HG02642 (cell line): ENCODE measurements at regions not wholly inside any gene's neighbourhood (a gene's known extent, or its start where the extent isn't known, plus 50 kb on each side); places are given as distances from the start of the nearest gene placed in this dataset.
"Not testable (repeated sequence)": the region's sequence is repeated elsewhere in the genome, so short reads cannot be mapped to it uniquely, and the experiment has no call there.

Experiments
- ATAC-seq: cut with Tn5 transposase; IDR thresholded peaks from one replicate; pipeline ENCODE4 v1.9.1; 2021; ENCODE audit warnings: mild to moderate bottlenecking; ENCODE audit not compliant: unreplicated experiment, poor library complexity

- ATAC-seq: no peak
Measured at GRCh38 chr13:84705982-84706710, 823.9 kb upstream of the SLITRK1 start.

DNA sequence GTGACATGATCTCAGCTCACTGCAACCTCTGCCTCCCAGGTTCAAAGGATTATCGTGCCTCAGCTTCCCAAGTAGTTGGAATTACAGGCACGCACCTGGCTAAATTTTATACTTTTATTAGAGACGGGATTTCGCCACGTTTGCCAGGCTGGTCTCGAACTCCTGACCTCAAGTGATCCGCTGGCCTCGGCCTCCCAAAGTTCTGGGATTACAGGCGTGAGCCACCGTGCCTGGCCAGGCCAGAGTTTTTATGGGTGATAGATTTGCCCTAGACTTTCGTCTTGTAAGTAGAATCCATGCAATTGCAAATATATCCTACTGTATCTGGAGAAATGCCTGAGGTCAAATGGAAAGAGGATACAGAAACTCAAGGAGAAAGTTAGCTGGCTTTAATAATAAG, 819.9 kb upstream of the SLITRK1 start:
- no peak for ATAC-seq

- not testable (repeated sequence) for ATAC-seq
Measured at GRCh38 chr13:84697591-84697990, 815.3 kb upstream of the SLITRK1 start.

GRCh38 chr13:84686973-84687372, 804.7 kb upstream of the SLITRK1 start:
- no peak for ATAC-seq

DNA sequence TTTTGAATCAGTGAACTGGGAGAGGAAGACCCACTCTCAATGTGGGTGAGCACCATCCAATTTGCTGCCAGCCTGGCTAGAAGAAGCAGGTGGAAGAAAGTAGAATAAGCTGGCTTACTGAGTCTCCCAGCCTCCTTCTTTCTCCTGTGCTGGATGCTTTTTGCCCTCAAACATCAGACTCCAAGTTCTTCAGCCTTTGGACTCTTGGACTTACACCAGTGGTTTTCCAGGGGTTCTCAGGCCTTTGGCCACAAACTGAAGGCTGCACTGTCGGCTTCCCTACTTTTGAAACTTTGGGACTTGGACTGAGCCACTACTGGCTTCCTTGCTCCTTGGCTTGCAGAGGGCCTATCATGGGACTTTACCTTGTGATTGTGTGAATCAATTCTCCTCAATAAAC, 804.2 kb upstream of the SLITRK1 start:
- ATAC-seq: no peak

DNA sequence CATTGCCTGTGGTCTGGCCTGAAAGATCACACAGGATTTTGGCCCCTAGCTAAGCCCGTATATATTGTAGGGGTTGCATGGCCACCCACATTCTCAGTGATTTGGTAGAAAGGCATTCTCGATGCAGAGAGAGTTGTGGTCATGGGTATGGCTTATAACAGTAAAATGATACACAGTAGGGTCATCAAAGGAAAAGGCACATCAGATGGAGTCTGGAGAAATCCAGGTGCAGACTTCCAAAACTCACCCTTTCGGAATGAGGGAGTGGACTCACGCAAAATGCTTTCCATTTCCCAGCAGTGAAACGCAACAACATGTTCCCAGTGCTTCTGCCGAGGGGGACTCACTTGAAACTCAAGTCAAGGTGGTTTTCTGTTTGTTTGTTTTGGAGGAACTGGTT, 802.5 kb upstream of the SLITRK1 start:
- no peak for ATAC-seq

GRCh38 chr13:84684048-84684662, 801.9 kb upstream of the SLITRK1 start:
- ATAC-seq: no peak

GRCh38 chr13:84683448-84683847, 801.2 kb upstream of the SLITRK1 start:
- ATAC-seq: no peak

DNA sequence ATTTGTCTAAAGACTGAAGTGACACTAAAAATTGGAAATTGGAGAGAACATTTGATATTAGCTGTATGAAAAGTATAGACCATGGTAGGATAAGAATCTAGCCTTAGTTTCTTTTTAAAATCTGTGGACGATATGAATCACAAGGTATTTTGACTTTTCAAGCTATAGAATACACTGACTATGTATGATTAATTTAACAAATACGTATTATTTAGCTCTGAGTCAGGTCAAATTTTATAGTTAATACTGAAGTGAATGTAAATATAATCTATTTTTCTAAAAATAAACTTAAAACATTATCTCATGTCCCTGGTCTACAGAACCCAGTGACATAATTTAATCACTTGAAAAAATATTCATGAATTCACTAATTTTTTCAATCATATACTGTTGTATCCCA, 795.6 kb upstream of the SLITRK1 start:
- no peak for ATAC-seq

- ATAC-seq: no peak
Measured at GRCh38 chr13:84672616-84673015, 790.3 kb upstream of the SLITRK1 start.

DNA sequence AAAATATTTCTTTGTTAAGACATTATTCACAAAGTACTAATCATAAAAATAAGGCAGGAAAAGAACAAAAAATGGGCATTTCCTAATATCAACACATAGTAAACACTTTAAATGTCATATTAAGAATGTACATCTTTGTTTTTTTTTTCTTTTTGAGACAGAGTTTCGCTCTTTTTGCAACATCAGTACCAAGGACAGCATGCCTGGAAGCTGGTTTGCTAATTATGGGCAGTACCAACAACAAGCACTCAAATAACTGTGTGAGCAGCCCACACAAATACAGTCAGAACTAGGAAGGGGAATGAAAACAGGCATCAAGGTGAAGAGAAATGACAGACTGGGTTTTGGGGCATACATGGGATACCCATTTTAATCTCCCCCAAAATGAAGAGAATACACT, 788.0 kb upstream of the SLITRK1 start:
- no peak for ATAC-seq

- no peak for ATAC-seq
Measured at GRCh38 chr13:84668637-84669036, 786.4 kb upstream of the SLITRK1 start.

DNA sequence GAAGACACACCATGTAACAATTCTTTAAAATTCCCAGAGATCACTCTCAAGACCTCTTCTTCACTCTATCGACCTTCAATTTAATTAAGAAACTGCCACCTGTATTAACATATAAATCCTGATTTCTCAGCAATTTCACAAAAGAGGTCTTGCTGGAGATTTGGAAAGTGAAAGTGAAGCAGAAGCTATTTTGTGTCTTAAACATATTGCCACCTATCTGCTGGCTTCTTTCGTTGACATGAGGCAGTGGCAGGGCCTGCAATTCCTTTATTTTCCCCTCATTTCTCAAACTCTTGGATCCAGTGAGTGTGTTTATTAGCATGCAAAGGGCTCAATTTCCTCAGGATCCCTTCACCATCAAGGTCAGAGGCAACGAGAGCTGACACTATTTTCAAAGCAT, 780.2 kb upstream of the SLITRK1 start:
- no peak for ATAC-seq

GRCh38 chr13:84661718-84662117, 779.4 kb upstream of the SLITRK1 start:
- no peak for ATAC-seq

GRCh38 chr13:84659359-84659661, 777.0 kb upstream of the SLITRK1 start:
- no peak for ATAC-seq

- no peak for ATAC-seq
Measured at GRCh38 chr13:84658491-84659358, 776.5 kb upstream of the SLITRK1 start.

GRCh38 chr13:84655677-84656076, 773.4 kb upstream of the SLITRK1 start:
- no peak for ATAC-seq

DNA sequence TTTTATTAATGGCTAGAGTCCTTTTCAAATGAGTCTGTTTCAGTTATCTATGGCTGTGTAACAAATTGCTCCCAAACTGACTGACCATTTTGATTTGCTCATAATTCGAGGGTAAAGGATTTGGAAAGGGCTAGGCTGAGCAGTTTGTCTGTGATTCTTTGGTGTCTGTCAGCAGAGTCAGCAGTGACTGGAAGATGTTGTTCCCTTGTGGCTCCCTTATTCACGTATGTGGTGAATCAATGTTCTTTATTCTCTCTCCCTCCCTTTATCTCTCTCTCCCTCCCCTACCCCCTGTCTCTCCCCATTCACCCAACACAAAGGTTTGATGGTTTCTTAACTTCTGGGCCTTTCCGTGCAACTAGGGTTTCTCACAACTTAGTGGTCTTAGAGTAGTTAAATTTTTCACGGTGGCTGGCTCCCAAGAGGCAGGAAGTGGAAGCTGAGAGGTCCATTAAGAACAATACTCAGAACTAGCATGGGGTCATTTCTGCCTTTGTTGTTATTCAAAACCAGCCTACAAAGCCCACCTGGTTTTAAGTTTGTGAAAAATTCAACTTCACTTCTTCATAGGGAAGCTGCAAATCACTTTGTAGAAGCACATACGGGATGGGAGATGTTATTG, 772.5 kb upstream of the SLITRK1 start:
- ATAC-seq: no peak

GRCh38 chr13:84653915-84654534, 771.8 kb upstream of the SLITRK1 start:
- no peak for ATAC-seq

DNA sequence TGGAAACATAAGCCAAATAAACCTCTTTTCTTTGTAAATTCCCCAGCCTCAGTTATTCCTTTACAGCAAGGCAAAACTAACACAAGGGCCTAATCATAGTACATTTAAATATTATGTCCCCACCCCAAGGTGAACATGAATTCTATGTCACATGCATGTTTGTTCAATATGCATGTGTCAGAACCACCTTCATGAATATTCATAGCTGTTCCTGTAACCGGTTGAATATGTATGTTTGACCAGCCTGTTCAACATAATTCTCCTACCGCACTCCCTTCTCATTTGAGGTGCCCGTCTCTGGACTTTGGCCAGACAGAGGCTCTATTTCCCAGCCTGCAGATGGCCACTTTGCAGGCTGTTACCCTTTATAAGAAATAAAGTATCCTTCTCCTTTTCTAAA, 769.4 kb upstream of the SLITRK1 start:
- ATAC-seq: no peak

- ATAC-seq: no peak
Measured at GRCh38 chr13:84651288-84651687, 769.0 kb upstream of the SLITRK1 start.
